ENCODE measurements at regions not wholly inside any gene's neighbourhood (a gene's known extent, or its start where the extent isn't known, plus 50 kb on each side); places are given as distances from the start of the nearest gene placed in this dataset.

DNA sequence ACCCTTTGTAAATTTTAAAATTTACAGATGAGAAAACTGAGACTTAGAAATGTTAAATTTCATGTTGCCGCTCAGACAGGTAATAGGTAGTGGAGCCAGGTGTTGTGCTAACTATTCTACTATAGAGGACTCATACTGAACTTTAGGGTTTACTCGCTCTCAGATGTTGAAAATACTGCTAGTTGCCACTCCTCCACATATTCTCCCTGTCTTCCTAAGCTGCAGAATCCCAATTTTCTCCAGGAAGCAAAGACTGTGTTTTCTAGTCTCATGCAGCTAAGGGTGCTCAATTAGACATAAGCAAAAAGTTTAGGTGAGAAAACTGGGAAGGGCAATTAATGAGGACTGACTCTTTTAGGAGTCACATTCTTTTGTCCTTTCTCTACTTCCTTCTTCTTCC lies 612.3 kb downstream of the KCNH5 start:
- Histone ChIP-seq H3K4me3 (no peak overlapping the region), H3K27ac (no peak overlapping the region), H3K4me1 (no peaks in the 10 kb centered on the region), H3K9me3 (peaks cover 0 to 53% (median 26%) of the 10 kb centered on the region in 12 donors), H3K36me3 (no peaks in the 10 kb centered on the region), H3K27me3 (no peaks in the 10 kb centered on the region)
- TF ChIP-seq POLR2A (IDR thresholded peaks at IDR 0.05), result no peak
- TF ChIP-seq, protein P1, sequence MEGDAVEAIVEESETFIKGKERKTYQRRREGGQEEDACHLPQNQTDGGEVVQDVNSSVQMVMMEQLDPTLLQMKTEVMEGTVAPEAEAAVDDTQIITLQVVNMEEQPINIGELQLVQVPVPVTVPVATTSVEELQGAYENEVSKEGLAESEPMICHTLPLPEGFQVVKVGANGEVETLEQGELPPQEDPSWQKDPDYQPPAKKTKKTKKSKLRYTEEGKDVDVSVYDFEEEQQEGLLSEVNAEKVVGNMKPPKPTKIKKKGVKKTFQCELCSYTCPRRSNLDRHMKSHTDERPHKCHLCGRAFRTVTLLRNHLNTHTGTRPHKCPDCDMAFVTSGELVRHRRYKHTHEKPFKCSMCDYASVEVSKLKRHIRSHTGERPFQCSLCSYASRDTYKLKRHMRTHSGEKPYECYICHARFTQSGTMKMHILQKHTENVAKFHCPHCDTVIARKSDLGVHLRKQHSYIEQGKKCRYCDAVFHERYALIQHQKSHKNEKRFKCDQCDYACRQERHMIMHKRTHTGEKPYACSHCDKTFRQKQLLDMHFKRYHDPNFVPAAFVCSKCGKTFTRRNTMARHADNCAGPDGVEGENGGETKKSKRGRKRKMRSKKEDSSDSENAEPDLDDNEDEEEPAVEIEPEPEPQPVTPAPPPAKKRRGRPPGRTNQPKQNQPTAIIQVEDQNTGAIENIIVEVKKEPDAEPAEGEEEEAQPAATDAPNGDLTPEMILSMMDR (IDR thresholded peaks at IDR 0.05), result no peak
- ATAC-seq (no peak), DNase-seq (no peak)
- 85 to 92% (median 88%) methylated on average over 2 of the region's 2 CpGs for WGBS, 4 donors
- intact Hi-C loops (cut with DNase I), result no loop called here

DNA sequence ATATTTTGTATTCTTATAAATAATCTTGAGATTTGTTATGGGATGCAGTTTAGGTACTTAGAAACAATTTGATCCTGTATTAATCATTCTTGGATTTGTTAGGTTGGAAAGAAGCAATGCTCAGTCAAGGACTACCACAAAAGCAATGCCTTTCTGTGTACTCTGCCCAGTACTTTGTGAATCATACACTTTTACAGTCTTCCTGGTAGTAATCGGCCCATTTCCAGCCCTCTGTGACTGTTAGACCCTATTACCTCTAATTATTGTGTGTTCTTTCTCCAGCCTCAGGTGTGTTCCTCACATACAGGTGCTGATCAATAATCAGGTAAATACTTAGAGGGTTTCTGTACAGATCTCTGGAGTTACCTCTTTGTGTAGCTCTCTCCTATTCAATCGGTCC lies 609.0 kb downstream of the KCNH5 start:
- intact Hi-C loops (cut with DNase I), result no loop called here
- ATAC-seq (no peak), DNase-seq (no peak)
- TF ChIP-seq, protein P1 (IDR thresholded peaks at IDR 0.05), result no peak
- no peak for TF ChIP-seq POLR2A (IDR thresholded peaks at IDR 0.05)
- whole genome bisulfite sequencing, 4 donors, result 38 to 46% (median 41%) methylated on average over 2 of the region's 2 CpGs
- H3K4me1 ChIP-seq, result no peaks in the 10 kb centered on the region
- H3K4me3 ChIP-seq, result no peak overlapping the region
- peaks cover 0 to 79% (median 45%) of the 10 kb centered on the region in 12 donors for H3K9me3 ChIP-seq
- H3K36me3 ChIP-seq, result no peaks in the 10 kb centered on the region
- H3K27me3 ChIP-seq, result no peaks in the 10 kb centered on the region
- no peak overlapping the region for H3K27ac ChIP-seq

DNA sequence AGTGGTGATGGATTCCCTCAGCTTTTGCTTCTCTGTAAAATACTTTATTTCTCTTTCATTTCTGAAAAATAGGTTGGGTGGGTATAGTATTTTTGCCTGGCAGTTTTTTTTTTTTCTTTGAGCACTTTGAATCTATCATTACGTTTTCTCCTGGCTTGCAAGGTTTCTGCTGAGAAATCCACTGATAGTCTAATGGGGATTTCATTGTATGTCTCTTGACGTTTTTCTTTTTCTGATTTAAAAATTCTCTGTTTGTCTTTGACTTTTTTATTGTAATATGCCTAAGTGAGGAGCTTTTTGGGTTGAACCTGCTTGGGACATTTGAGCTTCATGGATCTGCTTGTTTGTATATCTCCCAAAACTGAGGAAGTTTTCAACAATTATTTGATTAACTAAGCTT lies 606.0 kb downstream of the KCNH5 start:
- no peak for DNase-seq
- WGBS, 4 donors, result 58 to 63% (median 60%) methylated on average over 2 of the region's 2 CpGs

DNA sequence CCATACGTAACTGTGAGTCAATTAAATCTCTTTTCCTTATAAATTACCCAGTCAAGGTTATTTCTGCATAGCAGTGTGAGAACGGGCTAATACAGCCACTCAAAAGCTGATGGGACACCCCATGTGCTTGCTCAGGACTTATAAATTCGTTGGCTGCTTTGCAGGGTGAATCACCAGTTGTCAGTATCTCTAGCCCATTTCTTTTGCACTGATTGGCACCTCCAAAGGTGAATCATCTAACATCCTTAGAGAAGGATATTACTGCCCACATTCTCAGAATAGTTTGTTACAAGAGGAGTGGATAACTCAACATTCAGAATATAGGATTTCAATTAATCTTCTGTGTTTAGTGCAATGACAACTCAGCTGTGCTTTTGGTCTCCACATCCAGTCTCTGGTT lies 601.5 kb downstream of the KCNH5 start:
- Histone ChIP-seq H3K27me3 (no peaks in the 10 kb centered on the region), H3K4me1 (no peaks in the 10 kb centered on the region), H3K27ac (no peak overlapping the region), H3K4me3 (no peak overlapping the region), H3K9me3 (peaks cover 0 to 25% (median 16%) of the 10 kb centered on the region in 12 donors), H3K36me3 (no peaks in the 10 kb centered on the region)
- TF ChIP-seq, protein P1 (IDR thresholded peaks at IDR 0.05), result no peak
- no peak for TF ChIP-seq POLR2A (IDR thresholded peaks at IDR 0.05)
- DNase-seq (no peak), ATAC-seq (no peak)
- intact Hi-C loops (cut with DNase I), result no loop called here
- 48 to 64% (median 59%) methylated on average over 3 of the region's 3 CpGs for WGBS, 4 donors

More for the DNA sequence above, 606.0 kb downstream of the KCNH5 start:
- Histone ChIP-seq H3K27me3 (no peaks in the 10 kb centered on the region), H3K9me3 (peaks cover 0 to 59% (median 25%) of the 10 kb centered on the region in 12 donors), H3K4me3 (no peak overlapping the region), H3K36me3 (no peaks in the 10 kb centered on the region), H3K27ac (no peak overlapping the region), H3K4me1 (no peaks in the 10 kb centered on the region)
- intact Hi-C loops (cut with DNase I), result no loop called here
- ATAC-seq, result no peak
- TF ChIP-seq, protein P1 (IDR thresholded peaks at IDR 0.05), result no peak
- no peak for TF ChIP-seq POLR2A (IDR thresholded peaks at IDR 0.05)

Measured in heart left ventricle (tissue), 16 donors.